H9 (cell line): ENCODE measurements at regions not wholly inside any gene's neighbourhood (a gene's known extent, or its start where the extent isn't known, plus 50 kb on each side); places are given as distances from the start of the nearest gene placed in this dataset.

ENCODE experiments used
- DNase-seq: peaks from one replicate; pipeline ENCODE4 v3.0.0-alpha.2; 2017
- H2AFZ ChIP-seq: one replicate; pipeline ENCODE4 v1.6.1; 2013; ENCODE audit warnings: mild to moderate bottlenecking, low read length, control low read depth, moderate library complexity
- H2AK5ac ChIP-seq: 2 replicates; pipeline ENCODE4 v1.6.1; 2013; ENCODE audit warnings: low read length, control low read depth, mixed read lengths; ENCODE audit not compliant: insufficient read length
- H2BK120ac ChIP-seq: one replicate; pipeline ENCODE4 v1.6.1; 2013; ENCODE audit warnings: low read depth, mild to moderate bottlenecking, low read length, control low read depth, inconsistent platforms; ENCODE audit not compliant: poor library complexity, severe bottlenecking
- H2BK12ac ChIP-seq: 2 replicates; pipeline ENCODE4 v1.6.1; 2013; ENCODE audit warnings: low read length, control low read depth, mixed read lengths, low read depth; ENCODE audit not compliant: insufficient read length
- H2BK15ac ChIP-seq: 2 replicates; pipeline ENCODE4 v1.6.1; 2013; ENCODE audit warnings: low read depth, low read length, control low read depth
- H2BK20ac ChIP-seq: one replicate; pipeline ENCODE4 v1.6.1; 2013; ENCODE audit warnings: low read depth, mild to moderate bottlenecking, low read length, control low read depth, inconsistent platforms; ENCODE audit not compliant: poor library complexity, severe bottlenecking
- H2BK5ac ChIP-seq: 2 replicates; pipeline ENCODE4 v1.6.1; 2013; ENCODE audit warnings: low read length, control low read depth, mixed read lengths; ENCODE audit not compliant: insufficient read length
- H3K14ac ChIP-seq: 2 replicates; pipeline ENCODE4 v1.6.1; 2013; ENCODE audit warnings: low read length, control low read depth; ENCODE audit not compliant: insufficient read depth
- H3K18ac ChIP-seq: 2 replicates; pipeline ENCODE4 v1.6.1; 2013; ENCODE audit warnings: low read depth, mild to moderate bottlenecking, mixed read lengths, low read length, control low read depth; ENCODE audit not compliant: insufficient read length
- H3K23ac ChIP-seq: 2 replicates; pipeline ENCODE4 v1.6.1; 2013; ENCODE audit warnings: low read length, control low read depth, mixed read lengths, low read depth; ENCODE audit not compliant: insufficient read length
- H3K23me2 ChIP-seq: 2 replicates; pipeline ENCODE4 v1.6.1; 2013; ENCODE audit warnings: low read depth, mild to moderate bottlenecking, mixed read lengths, low read length, control low read depth; ENCODE audit not compliant: insufficient read length, poor library complexity, severe bottlenecking
- H3K27ac ChIP-seq: 2 replicates; pipeline ENCODE4 v1.5.1; 2013; ENCODE audit warnings: low read length, control low read depth, mixed read lengths, low read depth; ENCODE audit not compliant: insufficient read length
- H3K27me3 ChIP-seq: 2 replicates; pipeline ENCODE4 v1.6.1; 2013; ENCODE audit warnings: low read length, control low read depth, inconsistent platforms; ENCODE audit not compliant: insufficient read depth
- H3K4ac ChIP-seq: 2 replicates; pipeline ENCODE4 v1.6.1; 2013; ENCODE audit warnings: low read depth, mild to moderate bottlenecking, control low read depth, inconsistent platforms, low read length, moderate library complexity
- H3K4me1 ChIP-seq: 2 replicates; pipeline ENCODE4 v1.6.1; 2013; ENCODE audit warnings: low read length, control low read depth, inconsistent platforms; ENCODE audit not compliant: insufficient read depth
- H3K4me2 ChIP-seq: 2 replicates; pipeline ENCODE4 v1.6.1; 2013; ENCODE audit warnings: low read length, control low read depth, mixed read lengths; ENCODE audit not compliant: insufficient read length, insufficient read depth
- H3K56ac ChIP-seq: 2 replicates; pipeline ENCODE4 v1.6.1; 2013; ENCODE audit warnings: low read depth, mild to moderate bottlenecking, mixed read lengths, low read length, control low read depth; ENCODE audit not compliant: insufficient read length
- H3K79me1 ChIP-seq: 2 replicates; pipeline ENCODE4 v1.6.1; 2013; ENCODE audit warnings: low read depth, mild to moderate bottlenecking, moderate library complexity, low read length, control low read depth, inconsistent platforms; ENCODE audit not compliant: insufficient read depth, poor library complexity, severe bottlenecking
- H3K79me2 ChIP-seq: 2 replicates; pipeline ENCODE4 v1.6.1; 2013; ENCODE audit warnings: low read length, control low read depth, inconsistent platforms; ENCODE audit not compliant: insufficient read depth
- H3K9ac ChIP-seq: 2 replicates; pipeline ENCODE4 v1.6.1; 2013; ENCODE audit warnings: low read length, control low read depth, mixed read lengths; ENCODE audit not compliant: insufficient read length; ENCODE audit errors: extremely low read depth
- H3K9me3 ChIP-seq: one replicate; pipeline ENCODE4 v1.6.1; 2013; ENCODE audit warnings: low read depth, low read length, inconsistent platforms; ENCODE audit not compliant: control insufficient read depth
- H3T11ph ChIP-seq: one replicate; pipeline ENCODE4 v1.6.1; 2013; ENCODE audit warnings: mild to moderate bottlenecking, low read length, control low read depth, inconsistent platforms
- H4K20me1 ChIP-seq: one replicate; pipeline ENCODE4 v1.6.1; 2013; ENCODE audit not compliant: control insufficient read depth, insufficient read length, insufficient read depth
- H4K5ac ChIP-seq: 2 replicates; pipeline ENCODE4 v1.6.1; 2013; ENCODE audit warnings: low read depth, mild to moderate bottlenecking, mixed read lengths, low read length, control low read depth; ENCODE audit not compliant: insufficient read length
- H4K8ac ChIP-seq: replicated peaks from 2 replicates; pipeline ENCODE4 v1.6.1; 2013; ENCODE audit warnings: low read length, control low read depth, mixed read lengths, low read depth; ENCODE audit not compliant: insufficient read length
- H4K91ac ChIP-seq: 2 replicates; pipeline ENCODE4 v1.6.1; 2013; ENCODE audit warnings: low read depth, mild to moderate bottlenecking, moderate library complexity, mixed read lengths, low read length, control low read depth; ENCODE audit not compliant: insufficient read length
- H3K27ac Mint-ChIP-seq, 3 experiments: 2 replicates in 2 of 3; 3 replicates in 1 of 3; pipeline ENCODE4 v1.8.0; 2020 to 2021; ENCODE audit warnings: mixed read lengths in 3 of 3, mild to moderate bottlenecking in 1 of 3, moderate library complexity in 1 of 3
- H3K27me3 Mint-ChIP-seq: 2 replicates; pipeline ENCODE4 v1.8.0; 2021; ENCODE audit warnings: low read depth, mild to moderate bottlenecking, moderate library complexity, mixed read lengths
- H3K36me3 Mint-ChIP-seq, 3 experiments: 2 replicates in 2 of 3; 3 replicates in 1 of 3; pipeline ENCODE4 v1.8.0; 2020 to 2021; ENCODE audit warnings: low read depth in 3 of 3, mixed read lengths in 3 of 3; ENCODE audit not compliant: insufficient read depth in 1 of 3
- H3K4me1 Mint-ChIP-seq, 2 experiments: 2 replicates each; pipeline ENCODE4 v1.8.0; 2020; ENCODE audit warnings: mixed read lengths in 2 of 2
- H3K4me3 Mint-ChIP-seq, 2 experiments: 2 replicates in 1 of 2; 3 replicates in 1 of 2; pipeline ENCODE4 v1.8.0; 2020 to 2021; ENCODE audit warnings: mild to moderate bottlenecking in 2 of 2, mixed read lengths in 2 of 2, moderate library complexity in 1 of 2
- H3K9me3 Mint-ChIP-seq, 2 experiments: 2 replicates in 1 of 2; 3 replicates in 1 of 2; pipeline ENCODE4 v1.8.0; 2020; ENCODE audit warnings: mild to moderate bottlenecking in 2 of 2, mixed read lengths in 2 of 2, moderate library complexity in 1 of 2
- CTCF ChIP-seq: fragments of 200-600 bp; sonication (generic); conservative IDR thresholded peaks from 3 replicates; pipeline ENCODE4 v1.8.0; 2021; ENCODE audit warnings: antibody characterized with exemption, mild to moderate bottlenecking
- WGBS: extraction: QIAGEN DNeasy Blood & Tissue Kit; methylation state at CpG from one replicate; pipeline ENCODE4 v1.1.7; 2013; ENCODE audit warnings: missing lambda C conversion rate, low lambda C conversion rate, mixed read lengths; ENCODE audit not compliant: insufficient read length; ENCODE audit errors: extremely low coverage; 5-methylcytosine and 5-hydroxymethylcytosine counted together

- no peak for TF ChIP-seq CTCF
- H3K79me2 ChIP-seq: no peaks in the 10 kb centered on the region; the same call in 1 of the 2 replicates
- H2BK15ac ChIP-seq: no peak overlapping the region
- peaks cover 5% of the 10 kb centered on the region for H3K4me1 ChIP-seq
- no peaks in the 10 kb centered on the region for H3K27me3 ChIP-seq
- H4K5ac ChIP-seq: no peak overlapping the region
- no peaks in the 10 kb centered on the region for H3K79me1 ChIP-seq
- no peak overlapping the region for H3K23ac ChIP-seq
- H2BK120ac ChIP-seq: no peak overlapping the region
- no peak overlapping the region for H2BK5ac ChIP-seq
- H3K9me3 ChIP-seq: no peaks in the 10 kb centered on the region
- H3T11ph ChIP-seq: no peak overlapping the region
- no peak overlapping the region for H3K56ac ChIP-seq
- DNase-seq: no peak
- no peaks in the 10 kb centered on the region for H3K23me2 ChIP-seq
- no peak overlapping the region for H2AK5ac ChIP-seq
- no peak overlapping the region for H3K27ac ChIP-seq
- Mint-ChIP-seq H3K36me3 (peaks cover 0 to 2% (median 0%) of the 10 kb centered on the region in 3 experiments; a peak in 1 of 7 replicates), H3K4me1 (peaks cover 35 to 39% of the 10 kb centered on the region in 2 experiments), H3K27ac (peak overlapping the region in 1 of 3 experiments; percentile 79; a peak in 1 of 7 replicates), H3K27me3 (no peaks in the 10 kb centered on the region), H3K9me3 (no peaks in the 10 kb centered on the region), H3K4me3 (no peak overlapping the region)
- H3K18ac ChIP-seq: no peak overlapping the region
- H3K14ac ChIP-seq: no peak overlapping the region
- no peak overlapping the region for H3K4ac ChIP-seq
- WGBS: no CpG with 5 or more reads among the region's 9 CpGs
- H4K91ac ChIP-seq: no peak overlapping the region
- no peak overlapping the region for H3K9ac ChIP-seq
- H4K20me1 ChIP-seq: no peaks in the 10 kb centered on the region
- no peak overlapping the region for H3K4me2 ChIP-seq
- H2AFZ ChIP-seq: no peak overlapping the region
- H2BK20ac ChIP-seq: no peak overlapping the region
- no peak overlapping the region for H4K8ac ChIP-seq
- H2BK12ac ChIP-seq: no peak overlapping the region
Measured at GRCh38 chr1:229186373-229187056, 84.4 kb upstream of the RAB4A start.
